Esophagus squamous epithelium (tissue), 5 donors: ENCODE measurements at regions not wholly inside any gene's neighbourhood (a gene's known extent, or its start where the extent isn't known, plus 50 kb on each side); places are given as distances from the start of the nearest gene placed in this dataset.

Experiments used
- DNase-seq: peaks from one replicate; lab custom pipeline; 2025; lab: John Stamatoyannopoulos, UW
- H3K27ac ChIP-seq, 4 donors: fragments of 200-600 bp; sonication (generic); one replicate each; pipeline ENCODE4 v1.5.1; 2016 to 2019; ENCODE audit warnings: mild to moderate bottlenecking in 1 of 4
- H3K27me3 ChIP-seq, 4 donors: fragments of 200-600 bp; sonication (generic); 1 replicate in 3 of 4; 2 replicates in 1 of 4; pipeline versions ENCODE4 v1.5.1 to v1.6.0; 2017 to 2021; ENCODE audit warnings: antibody characterized with exemption in 1 of 4
- H3K36me3 ChIP-seq, 3 donors: fragments of 200-600 bp; sonication (generic); one replicate each; pipeline ENCODE4 v1.5.1; 2016 to 2019
- H3K4me1 ChIP-seq, 3 donors: fragments of 200-600 bp; sonication (generic); one replicate each; pipeline ENCODE4 v1.5.1; 2017 to 2019
- H3K4me3 ChIP-seq, 4 donors: fragments of 200-600 bp; sonication (generic); 1 replicate in 3 of 4; 2 replicates in 1 of 4; pipeline ENCODE4 v1.5.1; 2016 to 2019; ENCODE audit warnings: mild to moderate bottlenecking in 2 of 4, moderate library complexity in 1 of 4
- H3K9me3 ChIP-seq, 3 donors: fragments of 200-600 bp; sonication (generic); one replicate each; pipeline ENCODE4 v1.5.1; 2016 to 2019
- POLR2A ChIP-seq, 4 donors: fragments of 450-650 bp; IDR thresholded peaks; one replicate each; pipeline ENCODE4 v1.6.1; 2017; ENCODE audit warnings: antibody characterized with exemption in 4 of 4, mild to moderate bottlenecking in 4 of 4, moderate library complexity in 3 of 4
- WGBS, 2 donors: methylation state at CpG; one replicate each; pipeline ENCODE4 v1.1.5; 2018; 5-methylcytosine and 5-hydroxymethylcytosine counted together
- intact Hi-C: fragments of 100-400 bp; cut with DNase I; formaldehyde crosslinking; loops from one replicate; pipeline ENCODE4 v1.15.0; 2022
- TF ChIP-seq, protein P1 (sequence below), 6 experiments: fragments of 450-650 bp in 4 of 6; fragments of 200-600 bp in 2 of 6; sonication (generic) in 2 of 6; IDR thresholded peaks; one replicate each; pipeline ENCODE4 v1.5.1; 2016 to 2019; ENCODE audit warnings: antibody characterized with exemption in 6 of 6, mild to moderate bottlenecking in 4 of 6, moderate library complexity in 4 of 6
- donor health status: DM: yes; HTN: yes; CAD: no.

DNA sequence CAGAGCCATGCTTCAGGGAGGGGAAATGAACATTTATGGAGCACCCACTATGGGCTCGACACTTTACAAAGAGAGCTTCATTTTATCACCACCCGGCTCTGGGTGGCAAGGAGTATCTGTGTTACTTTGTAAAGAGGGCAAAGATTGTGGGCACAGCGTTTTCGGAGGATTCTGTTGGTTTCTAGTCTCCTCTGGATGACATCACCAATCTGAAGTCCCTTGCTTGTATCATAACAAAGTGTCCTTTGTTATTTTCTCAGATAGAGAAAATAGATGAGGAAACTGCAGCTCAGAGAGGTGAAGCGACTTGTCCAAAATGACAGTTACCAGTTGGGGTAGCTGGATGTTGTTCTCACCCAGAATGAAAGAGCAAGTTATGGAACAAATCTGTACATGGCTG lies 162.8 kb downstream of the GLI2 start:
- Histone ChIP-seq H3K9me3 (no peaks in the 10 kb centered on the region), H3K36me3 (no peaks in the 10 kb centered on the region), H3K4me3 (no peak overlapping the region), H3K4me1 (peaks cover 0 to 8% (median 0%) of the 10 kb centered on the region in 3 donors), H3K27me3 (peaks cover 0 to 7% (median 0%) of the 10 kb centered on the region in 4 donors), H3K27ac (no peak overlapping the region)
- TF ChIP-seq POLR2A (IDR thresholded peaks at IDR 0.05), result no peak
- TF ChIP-seq, protein P1, sequence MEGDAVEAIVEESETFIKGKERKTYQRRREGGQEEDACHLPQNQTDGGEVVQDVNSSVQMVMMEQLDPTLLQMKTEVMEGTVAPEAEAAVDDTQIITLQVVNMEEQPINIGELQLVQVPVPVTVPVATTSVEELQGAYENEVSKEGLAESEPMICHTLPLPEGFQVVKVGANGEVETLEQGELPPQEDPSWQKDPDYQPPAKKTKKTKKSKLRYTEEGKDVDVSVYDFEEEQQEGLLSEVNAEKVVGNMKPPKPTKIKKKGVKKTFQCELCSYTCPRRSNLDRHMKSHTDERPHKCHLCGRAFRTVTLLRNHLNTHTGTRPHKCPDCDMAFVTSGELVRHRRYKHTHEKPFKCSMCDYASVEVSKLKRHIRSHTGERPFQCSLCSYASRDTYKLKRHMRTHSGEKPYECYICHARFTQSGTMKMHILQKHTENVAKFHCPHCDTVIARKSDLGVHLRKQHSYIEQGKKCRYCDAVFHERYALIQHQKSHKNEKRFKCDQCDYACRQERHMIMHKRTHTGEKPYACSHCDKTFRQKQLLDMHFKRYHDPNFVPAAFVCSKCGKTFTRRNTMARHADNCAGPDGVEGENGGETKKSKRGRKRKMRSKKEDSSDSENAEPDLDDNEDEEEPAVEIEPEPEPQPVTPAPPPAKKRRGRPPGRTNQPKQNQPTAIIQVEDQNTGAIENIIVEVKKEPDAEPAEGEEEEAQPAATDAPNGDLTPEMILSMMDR (IDR thresholded peaks at IDR 0.05), result no peak
- intact Hi-C loops, result no loop called here
- DNase-seq, result no peak
- 80 to 88% methylated on average over 5 of the region's 5 CpGs for WGBS, 2 donors

DNA sequence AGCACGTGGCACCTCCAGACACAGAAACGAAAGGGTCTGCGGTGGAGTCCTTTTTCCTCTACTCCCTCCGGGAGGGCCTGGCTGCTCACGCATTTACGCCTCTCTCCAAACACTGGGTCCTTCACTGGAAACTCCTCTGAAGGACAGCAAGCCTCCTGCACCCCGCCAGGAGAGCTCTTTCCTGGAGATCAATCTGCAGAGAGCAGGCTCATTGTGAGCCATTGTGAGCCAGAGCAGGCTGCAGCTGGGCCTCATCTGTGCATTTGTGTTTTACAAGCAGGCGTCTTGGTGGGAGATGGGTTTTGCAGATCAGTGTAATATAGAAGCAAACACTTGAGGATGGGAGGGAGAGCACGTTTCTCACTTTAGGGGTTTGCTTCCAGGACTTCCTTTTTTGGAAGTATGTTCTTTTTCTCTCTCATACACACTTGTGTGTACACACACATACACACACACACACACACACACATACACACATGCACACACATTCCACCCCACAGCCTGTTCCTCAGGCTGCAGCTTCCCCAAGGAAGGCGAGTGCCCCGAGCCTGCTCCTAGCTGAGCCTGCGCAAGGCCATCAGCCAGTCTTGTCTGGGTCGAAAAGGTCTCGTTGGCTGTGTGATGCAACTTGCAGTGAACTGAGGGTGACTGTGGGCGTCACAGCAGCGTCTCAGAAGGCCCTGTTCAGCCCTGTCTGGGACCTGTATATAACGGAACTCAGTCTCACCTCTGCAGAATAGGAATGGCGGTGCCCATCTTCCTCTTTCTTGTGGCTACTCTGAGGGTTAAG lies 163.5 kb downstream of the GLI2 start:
- no peaks in the 10 kb centered on the region for H3K36me3 ChIP-seq
- WGBS, 2 donors, result 74% methylated on average over 11 to 14 of the region's 18 CpGs
- no peaks in the 10 kb centered on the region for H3K9me3 ChIP-seq
- no peak for DNase-seq
- peaks cover 0 to 4% (median 0%) of the 10 kb centered on the region in 3 donors for H3K4me1 ChIP-seq
- no peak for TF ChIP-seq POLR2A (IDR thresholded peaks at IDR 0.05)
- TF ChIP-seq, protein P1 (IDR thresholded peaks at IDR 0.05), result no peak
- peaks cover 0 to 13% (median 0%) of the 10 kb centered on the region in 4 donors for H3K27me3 ChIP-seq
- no peak overlapping the region for H3K27ac ChIP-seq
- no peak overlapping the region for H3K4me3 ChIP-seq
- intact Hi-C loops, result no loop called here

DNA sequence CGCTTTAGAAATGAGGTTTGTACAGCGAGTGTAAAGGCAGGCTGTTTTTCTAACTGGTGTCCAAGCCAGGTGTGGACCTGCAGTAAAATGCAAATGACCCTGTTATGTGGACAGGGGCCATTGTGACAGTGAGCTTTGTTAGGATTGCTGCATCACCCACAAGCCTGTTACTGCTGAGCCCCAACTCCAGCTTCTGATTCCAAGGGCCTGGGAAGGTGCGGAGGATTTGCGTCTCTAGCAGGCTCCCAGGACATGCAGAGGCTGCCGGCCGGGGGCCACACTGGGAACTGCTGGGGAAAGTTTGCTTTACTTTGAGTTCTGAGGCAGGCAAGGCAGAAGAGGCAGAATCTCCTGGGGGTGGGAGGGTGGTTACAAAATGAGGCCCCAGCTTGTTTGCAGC lies 164.1 kb downstream of the GLI2 start:
- peaks cover 0 to 16% (median 0%) of the 10 kb centered on the region in 4 donors for H3K27me3 ChIP-seq
- H3K4me1 ChIP-seq, result peaks cover 0 to 10% (median 4%) of the 10 kb centered on the region in 3 donors
- no peak for DNase-seq

DNA sequence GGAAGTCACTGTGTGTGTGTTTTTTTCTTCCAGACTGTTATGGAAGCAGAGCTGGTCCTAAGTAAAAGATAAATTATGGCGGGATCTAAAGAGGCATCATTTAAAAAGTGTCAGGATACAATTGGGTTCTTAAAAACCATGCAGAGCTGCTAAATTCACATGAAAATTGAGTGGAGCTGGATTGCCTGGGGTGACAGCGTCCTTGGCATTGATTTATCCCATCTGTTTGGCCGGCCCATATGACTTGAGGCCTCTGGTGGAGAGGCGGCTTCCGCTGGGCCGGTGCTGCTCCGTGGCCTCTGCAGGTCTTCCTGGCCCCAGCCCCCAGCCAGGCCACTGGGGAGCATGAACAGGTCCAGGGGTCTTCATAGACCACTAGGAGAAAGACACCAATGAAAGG lies 165.5 kb downstream of the GLI2 start:
- TF ChIP-seq, protein P1 (IDR thresholded peaks at IDR 0.05), result no peak
- no peak for TF ChIP-seq POLR2A (IDR thresholded peaks at IDR 0.05)
- H3K4me1 ChIP-seq, result peaks cover 0 to 17% (median 4%) of the 10 kb centered on the region in 3 donors

More for the DNA sequence above, 164.1 kb downstream of the GLI2 start:
- Histone ChIP-seq H3K36me3 (no peaks in the 10 kb centered on the region), H3K9me3 (no peaks in the 10 kb centered on the region), H3K27ac (no peak overlapping the region), H3K4me3 (no peak overlapping the region)
- 73 to 80% methylated on average over 2 to 6 of the region's 6 CpGs for WGBS, 2 donors
- intact Hi-C loops, result no loop called here
- TF ChIP-seq POLR2A (IDR thresholded peaks at IDR 0.05), result no peak
- TF ChIP-seq, protein P1 (IDR thresholded peaks at IDR 0.05), result no peak

DNA sequence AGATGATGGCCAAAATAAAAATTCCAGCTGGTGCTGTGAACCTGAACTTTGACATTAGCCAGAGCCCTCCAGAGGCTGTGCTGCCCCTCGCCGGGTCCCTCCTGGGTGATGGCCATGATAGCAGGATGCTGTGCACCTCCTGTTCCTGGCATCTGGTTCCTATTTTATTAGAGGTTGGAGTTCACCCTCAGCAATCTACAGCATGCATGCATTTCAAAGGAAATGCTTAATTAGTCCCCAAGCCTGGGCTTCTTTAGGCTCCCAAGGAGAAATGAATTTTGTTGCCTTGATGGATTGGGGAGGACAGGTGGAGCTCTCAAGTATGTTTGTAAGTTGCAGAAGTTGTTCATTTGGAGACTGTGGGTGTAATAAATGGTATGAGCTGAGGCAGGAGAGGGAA lies 166.9 kb downstream of the GLI2 start:
- peaks cover 0 to 16% (median 0%) of the 10 kb centered on the region in 4 donors for H3K27me3 ChIP-seq
- 81% methylated on average over 2 of the region's 2 CpGs; no CpG with 5 or more reads in 1 of the 2 donors for WGBS, 2 donors
- H3K36me3 ChIP-seq, result no peaks in the 10 kb centered on the region
- H3K9me3 ChIP-seq, result no peaks in the 10 kb centered on the region
- no peak overlapping the region for H3K4me3 ChIP-seq
- H3K4me1 ChIP-seq, result peaks cover 0 to 17% (median 4%) of the 10 kb centered on the region in 3 donors
- H3K27ac ChIP-seq, result no peak overlapping the region
- TF ChIP-seq, protein P1 (IDR thresholded peaks at IDR 0.05), result no peak
- no peak for TF ChIP-seq POLR2A (IDR thresholded peaks at IDR 0.05)
- DNase-seq, result no peak
- intact Hi-C loops, result no loop called here

More for the DNA sequence above, 165.5 kb downstream of the GLI2 start:
- no peak overlapping the region for H3K4me3 ChIP-seq
- H3K27me3 ChIP-seq, result peaks cover 0 to 16% (median 0%) of the 10 kb centered on the region in 4 donors
- no peaks in the 10 kb centered on the region for H3K9me3 ChIP-seq
- no peak for DNase-seq
- intact Hi-C loops, result no loop called here
- H3K36me3 ChIP-seq, result no peaks in the 10 kb centered on the region
- H3K27ac ChIP-seq, result no peak overlapping the region
- 56 to 67% methylated on average over 3 to 7 of the region's 7 CpGs for WGBS, 2 donors
